Mesendoderm (in vitro differentiated cells): ENCODE measurements at regions not wholly inside any gene's neighbourhood (a gene's known extent, or its start where the extent isn't known, plus 50 kb on each side); places are given as distances from the start of the nearest gene placed in this dataset.

Experiments
- DNase-seq: peaks from one replicate; pipeline ENCODE4 v3.0.0; 2013
- H2AK5ac ChIP-seq: 2 replicates; pipeline ENCODE4 v1.6.1; 2013; ENCODE audit warnings: low read length, inconsistent platforms
- H2BK120ac ChIP-seq: 2 replicates; pipeline ENCODE4 v1.6.1; 2013; ENCODE audit warnings: low read depth, mild to moderate bottlenecking, low read length, moderate library complexity, mixed read lengths
- H2BK15ac ChIP-seq: replicated peaks from 2 replicates; pipeline ENCODE4 v1.6.1; 2013; ENCODE audit warnings: low read depth, mild to moderate bottlenecking, moderate library complexity
- H2BK5ac ChIP-seq: 2 replicates; pipeline ENCODE4 v1.6.1; 2013; ENCODE audit warnings: low read length, inconsistent platforms
- H3K18ac ChIP-seq: 2 replicates; pipeline ENCODE4 v1.6.1; 2013; ENCODE audit warnings: mild to moderate bottlenecking, low read length, mixed read lengths
- H3K23ac ChIP-seq: one replicate; pipeline ENCODE4 v1.6.1; 2013; ENCODE audit warnings: low read length
- H3K27ac ChIP-seq: 2 replicates; pipeline ENCODE4 v1.5.1; 2013; ENCODE audit warnings: low read depth, mild to moderate bottlenecking, inconsistent platforms, low read length, moderate library complexity
- H3K27me3 ChIP-seq: 2 replicates; pipeline ENCODE4 v1.6.1; 2013; ENCODE audit warnings: low read length, control low read depth, mild to moderate bottlenecking, inconsistent platforms; ENCODE audit not compliant: insufficient read depth, poor library complexity
- H3K36me3 ChIP-seq: 2 replicates; pipeline ENCODE4 v1.6.1; 2013; ENCODE audit warnings: low read length, inconsistent platforms; ENCODE audit not compliant: control insufficient read depth, insufficient read depth
- H3K4ac ChIP-seq: one replicate; pipeline ENCODE4 v1.6.1; 2013; ENCODE audit warnings: low read depth, mild to moderate bottlenecking, low read length, moderate library complexity
- H3K4me1 ChIP-seq: 2 replicates; pipeline ENCODE4 v1.6.1; 2013; ENCODE audit warnings: low read depth, low read length, inconsistent platforms; ENCODE audit not compliant: control insufficient read depth
- H3K4me2 ChIP-seq: 2 replicates; pipeline ENCODE4 v1.6.1; 2013; ENCODE audit warnings: low read length
- H3K4me3 ChIP-seq: 2 replicates; pipeline ENCODE4 v1.5.1; 2013; ENCODE audit warnings: mild to moderate bottlenecking, low read length
- H3K56ac ChIP-seq: one replicate; pipeline ENCODE4 v1.6.1; 2013; ENCODE audit warnings: low read length
- H3K79me1 ChIP-seq: 2 replicates; pipeline ENCODE4 v1.6.1; 2013; ENCODE audit warnings: low read length, inconsistent platforms
- H3K79me2 ChIP-seq: 2 replicates; pipeline ENCODE4 v1.6.1; 2013; ENCODE audit warnings: mild to moderate bottlenecking, low read length; ENCODE audit not compliant: control insufficient read depth, insufficient read depth
- H3K9ac ChIP-seq: 2 replicates; pipeline ENCODE4 v1.6.1; 2013; ENCODE audit warnings: low read length, inconsistent platforms
- H4K5ac ChIP-seq: one replicate; pipeline ENCODE4 v1.6.1; 2013; ENCODE audit warnings: low read length
- H4K8ac ChIP-seq: one replicate; pipeline ENCODE4 v1.6.1; 2013; ENCODE audit warnings: low read depth, mild to moderate bottlenecking, control low read depth, low read length, moderate library complexity
- WGBS: extraction: QIAGEN DNeasy Blood & Tissue Kit; methylation state at CpG from one replicate; pipeline ENCODE4 v1.1.7; 2013; ENCODE audit warnings: low lambda C conversion rate, missing lambda C conversion rate; ENCODE audit not compliant: insufficient coverage; ENCODE audit errors: extremely low coverage; 5-methylcytosine and 5-hydroxymethylcytosine counted together

DNA sequence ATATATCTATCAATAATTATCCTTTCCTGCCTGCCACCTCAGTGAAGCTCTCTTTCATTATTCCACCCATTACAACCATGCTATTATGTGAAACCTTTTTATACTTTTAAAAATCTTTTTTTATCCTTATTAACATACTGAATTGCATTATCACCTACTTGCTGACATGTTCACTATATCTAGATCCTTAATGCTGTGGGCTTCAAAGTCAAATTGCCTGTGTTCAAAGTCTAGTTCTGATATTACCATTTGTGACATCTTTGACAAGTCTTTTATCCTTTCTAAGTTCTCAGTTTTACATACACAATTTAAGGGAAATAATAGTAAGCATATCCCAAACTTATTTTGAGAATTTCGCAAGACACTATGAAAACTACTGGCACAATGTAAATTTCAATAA, 2239.4 kb downstream of the LRRC4C start:
- Histone ChIP-seq H3K4me3 (no peak overlapping the region), H3K4ac (no peak overlapping the region), H2BK5ac (no peak overlapping the region), H3K18ac (no peak overlapping the region), H3K4me2 (no peak overlapping the region), H4K5ac (no peak overlapping the region), H2AK5ac (no peak overlapping the region), H2BK120ac (no peak overlapping the region), H2BK15ac (no peak overlapping the region), H3K27me3 (no peaks in the 10 kb centered on the region), H3K56ac (no peak overlapping the region), H3K27ac (no peak overlapping the region), H3K79me1 (no peaks in the 10 kb centered on the region), H3K4me1 (no peaks in the 10 kb centered on the region), H3K23ac (no peak overlapping the region), H3K36me3 (no peaks in the 10 kb centered on the region), H4K8ac (no peak overlapping the region), H3K9ac (no peak overlapping the region), H3K79me2 (no peaks in the 10 kb centered on the region)
- WGBS = no CpG with 5 or more reads among the region's 1 CpG
- DNase-seq = no peak

DNA sequence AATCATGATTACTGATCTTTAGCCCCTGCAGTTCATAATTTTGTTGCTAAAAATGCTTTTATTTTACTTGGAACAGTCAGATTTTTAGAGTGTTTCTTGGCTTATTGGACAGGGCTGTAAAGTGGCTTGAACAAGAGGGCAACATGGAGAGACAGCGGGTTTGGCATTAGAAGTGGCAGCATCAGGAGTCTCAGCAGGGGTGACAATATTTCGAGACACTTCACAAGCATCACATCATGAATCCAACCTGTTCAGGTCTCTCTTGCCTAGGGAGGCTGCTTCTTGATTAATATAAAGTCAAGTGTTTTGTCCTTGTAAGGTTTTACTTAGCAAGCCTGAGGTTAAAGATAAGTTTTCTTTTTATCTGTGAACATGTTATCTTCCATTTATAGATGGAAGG, 2249.5 kb downstream of the LRRC4C start:
- Histone ChIP-seq H3K9ac (no peak overlapping the region), H3K79me1 (no peaks in the 10 kb centered on the region), H3K27me3 (no peaks in the 10 kb centered on the region), H3K4me3 (no peak overlapping the region), H3K4me1 (no peaks in the 10 kb centered on the region), H3K4ac (no peak overlapping the region), H2BK120ac (no peak overlapping the region), H3K23ac (no peak overlapping the region), H4K8ac (no peak overlapping the region), H3K18ac (no peak overlapping the region), H3K27ac (no peak overlapping the region), H3K4me2 (no peak overlapping the region), H3K79me2 (no peaks in the 10 kb centered on the region), H3K36me3 (no peaks in the 10 kb centered on the region), H2BK15ac (no peak overlapping the region), H4K5ac (no peak overlapping the region), H2AK5ac (no peak overlapping the region), H3K56ac (no peak overlapping the region), H2BK5ac (no peak overlapping the region)
- no CpG with 5 or more reads among the region's 2 CpGs for WGBS
- no peak for DNase-seq

DNA sequence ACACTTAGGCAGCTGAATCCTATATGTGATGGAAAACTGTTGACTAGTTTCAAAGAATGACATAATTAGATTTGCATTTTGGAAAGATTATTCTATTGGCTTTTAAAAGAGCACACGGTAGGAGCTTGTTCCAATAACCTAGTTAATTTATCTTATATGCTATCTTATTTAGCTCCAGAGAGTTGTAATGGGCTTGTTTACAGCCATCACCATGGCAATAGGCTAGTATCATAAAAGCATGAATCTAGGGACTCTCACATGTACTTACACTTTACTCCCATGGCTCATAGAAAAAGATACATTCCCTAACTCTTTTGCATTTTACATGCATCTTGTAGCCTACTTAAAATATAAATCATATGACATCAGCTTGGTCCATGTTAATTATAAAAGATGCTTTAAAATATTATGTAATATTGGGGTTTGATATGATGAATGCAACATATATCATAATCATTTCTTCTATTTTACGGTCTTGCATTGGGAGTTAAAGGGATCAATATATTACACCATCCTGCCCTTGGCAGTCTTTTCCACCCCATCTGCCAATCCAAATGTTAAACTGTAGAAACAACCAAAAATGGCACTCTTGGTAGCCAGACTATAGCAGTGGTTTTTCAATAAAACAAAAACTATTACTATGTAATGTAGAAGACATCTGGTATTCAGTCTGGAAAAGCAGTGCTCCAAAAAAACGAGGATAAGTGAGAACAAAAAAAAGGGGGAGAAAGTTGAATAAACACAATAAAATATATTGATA, 2254.0 kb downstream of the LRRC4C start:
- Histone ChIP-seq H2BK120ac (no peak overlapping the region), H3K23ac (no peak overlapping the region), H3K79me2 (no peaks in the 10 kb centered on the region), H2BK5ac (no peak overlapping the region), H3K27ac (no peak overlapping the region), H3K56ac (no peak overlapping the region), H3K9ac (no peak overlapping the region), H3K27me3 (no peaks in the 10 kb centered on the region), H3K4me2 (no peak overlapping the region), H3K4ac (no peak overlapping the region), H3K4me3 (no peak overlapping the region), H3K79me1 (no peaks in the 10 kb centered on the region), H3K18ac (no peak overlapping the region), H2BK15ac (no peak overlapping the region), H2AK5ac (no peak overlapping the region), H3K36me3 (no peaks in the 10 kb centered on the region), H4K8ac (no peak overlapping the region), H4K5ac (no peak overlapping the region), H3K4me1 (no peaks in the 10 kb centered on the region)
- peak; percentile 11 for DNase-seq
- WGBS = no CpG with 5 or more reads among the region's 3 CpGs

DNA sequence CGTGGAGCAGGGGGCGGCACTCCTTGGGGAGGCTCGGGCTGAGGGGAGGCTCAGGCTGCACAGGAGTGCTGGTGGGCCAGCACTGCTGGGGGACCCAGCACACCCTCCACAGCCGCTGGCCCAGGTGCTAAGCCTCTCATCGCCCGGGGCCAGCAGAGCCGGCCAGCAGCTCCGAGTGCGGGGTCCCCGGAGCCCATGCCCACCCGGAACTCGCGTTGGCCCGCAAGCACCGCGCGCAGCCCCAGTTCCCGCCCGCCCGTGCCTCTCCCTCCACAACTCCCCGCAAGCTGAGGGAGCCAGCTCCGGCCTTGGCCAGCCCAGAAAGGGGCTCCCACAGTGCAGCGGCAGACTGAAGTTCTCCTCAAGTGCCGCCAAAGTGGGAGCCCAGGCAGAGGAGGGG, 2266.8 kb downstream of the LRRC4C start:
- no CpG with 5 or more reads among the region's 24 CpGs for WGBS
- Histone ChIP-seq H4K5ac (no peak overlapping the region), H3K27me3 (no peaks in the 10 kb centered on the region), H3K79me2 (no peaks in the 10 kb centered on the region), H2AK5ac (no peak overlapping the region), H2BK15ac (no peak overlapping the region), H3K4me2 (no peak overlapping the region), H2BK120ac (no peak overlapping the region), H3K18ac (no peak overlapping the region), H3K23ac (no peak overlapping the region), H3K56ac (no peak overlapping the region), H3K27ac (no peak overlapping the region), H3K4ac (no peak overlapping the region), H3K9ac (no peak overlapping the region), H3K4me3 (no peak overlapping the region), H3K36me3 (no peaks in the 10 kb centered on the region), H3K79me1 (no peaks in the 10 kb centered on the region), H2BK5ac (no peak overlapping the region), H3K4me1 (no peaks in the 10 kb centered on the region), H4K8ac (no peak overlapping the region)
- DNase-seq = no peak

DNA sequence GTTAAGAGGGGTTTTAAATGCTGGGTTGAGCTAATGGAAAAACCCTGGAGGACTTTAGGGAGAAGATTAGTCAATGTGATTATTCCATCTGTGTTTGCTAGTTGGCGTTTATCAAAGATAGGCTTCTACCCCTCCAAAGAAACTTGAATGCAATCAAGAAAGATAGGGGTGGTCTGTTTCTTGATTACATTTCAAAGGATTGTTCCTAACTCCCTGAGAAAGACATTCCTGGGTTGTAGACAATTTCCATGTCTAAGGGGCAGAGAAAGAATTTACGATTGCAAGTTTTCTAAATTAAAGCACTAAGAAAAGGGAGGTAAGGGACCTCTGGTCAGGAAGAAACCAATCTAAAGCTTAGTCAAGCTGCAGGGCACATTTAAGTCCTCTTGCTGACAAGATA, 2268.7 kb downstream of the LRRC4C start:
- Histone ChIP-seq H3K79me2 (no peaks in the 10 kb centered on the region), H3K4ac (no peak overlapping the region), H3K79me1 (no peaks in the 10 kb centered on the region), H3K56ac (no peak overlapping the region), H2BK15ac (no peak overlapping the region), H3K23ac (no peak overlapping the region), H3K4me2 (no peak overlapping the region), H3K27me3 (no peaks in the 10 kb centered on the region), H3K4me1 (no peaks in the 10 kb centered on the region), H2BK5ac (no peak overlapping the region), H2BK120ac (no peak overlapping the region), H4K8ac (no peak overlapping the region), H3K9ac (no peak overlapping the region), H2AK5ac (no peak overlapping the region), H3K36me3 (no peaks in the 10 kb centered on the region), H3K18ac (no peak overlapping the region), H4K5ac (no peak overlapping the region), H3K27ac (no peak overlapping the region), H3K4me3 (no peak overlapping the region)
- no CpG with 5 or more reads among the region's 2 CpGs for WGBS
- DNase-seq = peak; percentile 69

DNA sequence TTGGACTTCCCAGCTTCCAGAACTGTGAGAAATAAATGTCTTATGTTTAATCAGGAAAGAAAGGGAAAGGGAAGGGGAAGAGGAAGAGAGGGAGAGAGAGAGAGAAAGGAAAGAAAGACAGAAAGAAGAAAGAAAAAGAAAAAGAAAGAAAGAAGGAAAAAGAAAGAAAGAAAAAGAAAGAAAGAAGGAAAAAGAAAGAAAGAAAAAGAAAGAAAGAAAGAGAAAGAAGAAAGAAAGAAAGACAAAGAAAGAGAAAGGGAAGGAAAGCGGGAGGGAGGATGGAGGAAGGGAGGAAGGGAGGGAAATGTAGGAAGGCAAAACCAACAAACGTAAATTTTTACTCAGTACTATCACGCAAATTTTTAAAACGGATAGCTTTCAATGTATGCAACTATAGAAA, 2281.8 kb downstream of the LRRC4C start:
- Histone ChIP-seq H2BK120ac (no peak overlapping the region), H3K56ac (no peak overlapping the region), H3K4ac (no peak overlapping the region), H2BK5ac (no peak overlapping the region), H3K23ac (no peak overlapping the region), H2BK15ac (no peak overlapping the region), H4K8ac (no peak overlapping the region), H4K5ac (no peak overlapping the region), H3K27ac (no peak overlapping the region), H3K4me2 (no peak overlapping the region), H3K36me3 (no peaks in the 10 kb centered on the region), H3K4me1 (no peaks in the 10 kb centered on the region), H3K79me2 (no peaks in the 10 kb centered on the region), H3K9ac (no peak overlapping the region), H3K27me3 (no peaks in the 10 kb centered on the region), H3K4me3 (no peak overlapping the region), H3K18ac (no peak overlapping the region), H2AK5ac (no peak overlapping the region), H3K79me1 (no peaks in the 10 kb centered on the region)
- no CpG with 5 or more reads among the region's 4 CpGs for WGBS
- DNase-seq = no peak
